ENCODE measurements at regions not wholly inside any gene's neighbourhood (a gene's known extent, or its start where the extent isn't known, plus 50 kb on each side); places are given as distances from the start of the nearest gene placed in this dataset.
"Not testable (repeated sequence)": the region's sequence is repeated elsewhere in the genome, so short reads cannot be mapped to it uniquely, and the experiment has no call there.

GRCh38 chr10:94146313-94146712, 152.6 kb downstream of the PLCE1 start:
- no peak for DNase-seq (ENCODE audit: low read depth)
- no peak for TF ChIP-seq CTCF (IDR thresholded peaks at IDR 0.05; ENCODE audit: insufficient read depth, low read length, poor library complexity, severe bottlenecking)
- H3K4me3 ChIP-seq (ENCODE audit: low read depth, low read length), result no peak overlapping the region

GRCh38 chr10:94146746-94147145, 153.0 kb downstream of the PLCE1 start:
- no peak for TF ChIP-seq CTCF (IDR thresholded peaks at IDR 0.05; ENCODE audit: insufficient read depth, low read length, poor library complexity, severe bottlenecking)
- no peak for DNase-seq (ENCODE audit: low read depth)
- Histone ChIP-seq H3K4me3 (ENCODE audit: low read depth, low read length) (no peak overlapping the region), H3K36me3 (ENCODE audit: control insufficient read depth, insufficient read depth, low read length) (no peaks in the 10 kb centered on the region), H3K27me3 (ENCODE audit: control insufficient read depth, insufficient read depth, low read length) (no peaks in the 10 kb centered on the region)

More at GRCh38 chr10:94146313-94146712, 152.6 kb downstream of the PLCE1 start:
- no peaks in the 10 kb centered on the region for H3K27me3 ChIP-seq (ENCODE audit: control insufficient read depth, insufficient read depth, low read length)
- H3K36me3 ChIP-seq (ENCODE audit: control insufficient read depth, insufficient read depth, low read length), result no peaks in the 10 kb centered on the region

- no peaks in the 10 kb centered on the region for H3K36me3 ChIP-seq (ENCODE audit: control insufficient read depth, insufficient read depth, low read length)
- no peaks in the 10 kb centered on the region for H3K27me3 ChIP-seq (ENCODE audit: control insufficient read depth, insufficient read depth, low read length)
- no peak for DNase-seq (ENCODE audit: low read depth)
- TF ChIP-seq CTCF (IDR thresholded peaks at IDR 0.05; ENCODE audit: insufficient read depth, low read length, poor library complexity, severe bottlenecking), result no peak
- no peak overlapping the region for H3K4me3 ChIP-seq (ENCODE audit: low read depth, low read length)
Measured at GRCh38 chr10:94149702-94150101, 156.0 kb downstream of the PLCE1 start.

- H3K4me3 ChIP-seq (ENCODE audit: low read depth, low read length), result no peak overlapping the region
- no peak for DNase-seq (ENCODE audit: low read depth)
- TF ChIP-seq CTCF (IDR thresholded peaks at IDR 0.05; ENCODE audit: insufficient read depth, low read length, poor library complexity, severe bottlenecking), result no peak
- H3K36me3 ChIP-seq (ENCODE audit: control insufficient read depth, insufficient read depth, low read length), result no peaks in the 10 kb centered on the region
- H3K27me3 ChIP-seq (ENCODE audit: control insufficient read depth, insufficient read depth, low read length), result no peaks in the 10 kb centered on the region
Measured at GRCh38 chr10:94150541-94151184, 156.9 kb downstream of the PLCE1 start.

GRCh38 chr10:94155722-94156271, 162.1 kb downstream of the PLCE1 start:
- no peak for DNase-seq (ENCODE audit: low read depth)
- H3K27me3 ChIP-seq (ENCODE audit: control insufficient read depth, insufficient read depth, low read length), result no peaks in the 10 kb centered on the region
- no peak overlapping the region for H3K4me3 ChIP-seq (ENCODE audit: low read depth, low read length)
- no peaks in the 10 kb centered on the region for H3K36me3 ChIP-seq (ENCODE audit: control insufficient read depth, insufficient read depth, low read length)
- TF ChIP-seq CTCF (IDR thresholded peaks at IDR 0.05; ENCODE audit: insufficient read depth, low read length, poor library complexity, severe bottlenecking), result no peak

GRCh38 chr10:94156453-94156852, 162.7 kb downstream of the PLCE1 start:
- Histone ChIP-seq H3K4me3 (ENCODE audit: low read depth, low read length) (no peak overlapping the region), H3K27me3 (ENCODE audit: control insufficient read depth, insufficient read depth, low read length) (no peaks in the 10 kb centered on the region), H3K36me3 (ENCODE audit: control insufficient read depth, insufficient read depth, low read length) (no peaks in the 10 kb centered on the region)
- DNase-seq (ENCODE audit: low read depth), result no peak
- no peak for TF ChIP-seq CTCF (IDR thresholded peaks at IDR 0.05; ENCODE audit: insufficient read depth, low read length, poor library complexity, severe bottlenecking)

GRCh38 chr10:94165158-94165611, 171.5 kb downstream of the PLCE1 start:
- H3K27me3 ChIP-seq (ENCODE audit: control insufficient read depth, insufficient read depth, low read length); DNase-seq (ENCODE audit: low read depth); H3K4me3 ChIP-seq (ENCODE audit: low read depth, low read length); H3K36me3 ChIP-seq (ENCODE audit: control insufficient read depth, insufficient read depth, low read length): not testable (repeated sequence)
